IMR-90 (cell line): ENCODE measurements at regions not wholly inside any gene's neighbourhood (a gene's known extent, or its start where the extent isn't known, plus 50 kb on each side); places are given as distances from the start of the nearest gene placed in this dataset.

ENCODE experiments used
- ATAC-seq: fragments of 200-7000 bp; cut with Tn5 transposase; 2 replicates; pipeline ENCODE4 v1.9.1; 2020; ENCODE audit warnings: low read depth, mild to moderate bottlenecking, moderate library complexity
- BruUV-seq: library from RNA; stranded (reverse); fragments of 400-500 nt; replicated peaks from 2 replicates; lab custom pipeline; 2021; lab: Mats Ljungman, UMichigan
- CTCF ChIA-PET: fragments of 300-600 bp; formaldehyde crosslinking; extraction: SDS; loops from one replicate; lab custom pipeline; 2021; ENCODE audit warnings: antibody characterized with exemption; lab: Yijun Ruan, JAX
- POLR2A ChIA-PET: fragments of 300-600 bp; sonication (Branson Sonifier 250); formaldehyde crosslinking; loops from one replicate; lab custom pipeline; 2022; ENCODE audit warnings: antibody characterized with exemption; ENCODE audit not compliant: unreplicated experiment; lab: Charles Lee
- DNase-seq: peaks from one replicate; pipeline ENCODE4 v3.0.0; 2013
- H2AFZ ChIP-seq: replicated peaks from 2 replicates; pipeline ENCODE3; 2013; ENCODE audit warnings: low read length, mild to moderate bottlenecking; ENCODE audit not compliant: poor library complexity
- H2AK5ac ChIP-seq: 2 replicates; pipeline ENCODE4 v1.6.1; 2013; ENCODE audit warnings: low read depth, low read length, inconsistent platforms
- H2AK9ac ChIP-seq: replicated peaks from 2 replicates; pipeline ENCODE3; 2013; ENCODE audit warnings: mild to moderate bottlenecking, low read depth, low read length, moderate library complexity; ENCODE audit not compliant: poor library complexity
- H2BK120ac ChIP-seq: 2 replicates; pipeline ENCODE4 v1.6.1; 2013; ENCODE audit warnings: low read depth, low read length, inconsistent platforms
- H2BK15ac ChIP-seq: 3 replicates; pipeline ENCODE4 v1.6.1; 2013; ENCODE audit warnings: low read depth, low read length, inconsistent platforms
- H2BK20ac ChIP-seq: 2 replicates; pipeline ENCODE4 v1.6.1; 2013; ENCODE audit warnings: low read depth, mild to moderate bottlenecking, inconsistent platforms, low read length, moderate library complexity
- H2BK5ac ChIP-seq: 2 replicates; pipeline ENCODE4 v1.6.1; 2013; ENCODE audit warnings: mild to moderate bottlenecking, low read depth, low read length, inconsistent platforms; ENCODE audit not compliant: poor library complexity, severe bottlenecking
- H3K14ac ChIP-seq: replicated peaks from 2 replicates; pipeline ENCODE4 v1.6.1; 2013; ENCODE audit warnings: low read depth, low read length, inconsistent platforms
- H3K18ac ChIP-seq: 2 replicates; pipeline ENCODE4 v1.6.1; 2013; ENCODE audit warnings: low read depth, low read length, control low read depth
- H3K23ac ChIP-seq: 2 replicates; pipeline ENCODE4 v1.6.1; 2013; ENCODE audit warnings: low read depth, low read length, inconsistent platforms
- H3K27ac ChIP-seq: 2 replicates; pipeline ENCODE4 v1.5.1; 2013; ENCODE audit warnings: mild to moderate bottlenecking, control low read depth, low read length; ENCODE audit not compliant: insufficient read depth
- H3K27me3 ChIP-seq: 2 replicates; pipeline ENCODE4 v1.6.1; 2013; ENCODE audit warnings: low read length; ENCODE audit not compliant: control insufficient read depth, insufficient read depth
- H3K36me3 ChIP-seq: 2 replicates; pipeline ENCODE4 v1.6.1; 2013; ENCODE audit warnings: low read length, mixed read lengths; ENCODE audit not compliant: control insufficient read depth, insufficient read depth
- H3K4ac ChIP-seq: 2 replicates; pipeline ENCODE4 v1.6.1; 2013; ENCODE audit warnings: low read depth, low read length, inconsistent platforms
- H3K4me1 ChIP-seq: 2 replicates; pipeline ENCODE4 v1.6.1; 2013; ENCODE audit warnings: low read length, mixed read lengths; ENCODE audit not compliant: control insufficient read depth, insufficient read depth
- H3K4me2 ChIP-seq: 2 replicates; pipeline ENCODE4 v1.6.1; 2013; ENCODE audit warnings: low read depth, mild to moderate bottlenecking, control low read depth, low read length, moderate library complexity
- H3K4me3 ChIP-seq: 2 replicates; pipeline ENCODE4 v1.5.1; 2013; ENCODE audit warnings: low read depth, mild to moderate bottlenecking, control low read depth, low read length, moderate library complexity; ENCODE audit not compliant: insufficient read depth
- H3K56ac ChIP-seq: 2 replicates; pipeline ENCODE4 v1.6.1; 2013; ENCODE audit warnings: low read length, inconsistent platforms; ENCODE audit not compliant: insufficient read depth; ENCODE audit errors: extremely low read depth
- H3K79me1 ChIP-seq, 2 experiments: 2 replicates each; pipeline ENCODE4 v1.6.1; 2013; ENCODE audit warnings: low read length in 2 of 2, inconsistent platforms in 1 of 2, low read depth in 1 of 2
- H3K9ac ChIP-seq: 2 replicates; pipeline ENCODE4 v1.6.1; 2013; ENCODE audit warnings: low read depth, low read length, control low read depth
- H3K9me1 ChIP-seq: 2 replicates; pipeline ENCODE4 v1.6.1; 2013; ENCODE audit warnings: low read length, inconsistent platforms; ENCODE audit not compliant: insufficient read depth
- H3K9me3 ChIP-seq: 2 replicates; pipeline ENCODE4 v1.6.1; 2013; ENCODE audit warnings: low read length; ENCODE audit not compliant: control insufficient read depth, insufficient read depth
- H4K20me1 ChIP-seq: 2 replicates; pipeline ENCODE4 v1.6.1; 2013; ENCODE audit warnings: low read length, inconsistent platforms; ENCODE audit not compliant: insufficient read depth
- H4K5ac ChIP-seq: 2 replicates; pipeline ENCODE4 v1.6.1; 2013; ENCODE audit warnings: mild to moderate bottlenecking, low read depth, low read length, control low read depth
- H4K8ac ChIP-seq, 2 experiments: 2 replicates each; pipeline ENCODE4 v1.6.1; 2013; ENCODE audit warnings: low read depth in 2 of 2, low read length in 2 of 2, control low read depth in 1 of 2, inconsistent platforms in 1 of 2
- H4K91ac ChIP-seq: 2 replicates; pipeline ENCODE4 v1.6.1; 2013; ENCODE audit warnings: low read depth, low read length, inconsistent platforms; ENCODE audit not compliant: insufficient read depth
- MAFK ChIP-seq: IDR thresholded peaks from 2 replicates; pipeline ENCODE4 v1.6.1; 2012; ENCODE audit warnings: low read depth, low read length, improper control_type of control experiment
- POLR2A ChIP-seq: IDR thresholded peaks from 2 replicates; pipeline ENCODE4 v1.6.1; 2012; ENCODE audit warnings: mild to moderate bottlenecking, low read depth, low read length
- WGBS, 2 experiments: methylation state at CpG; one replicate each; pipeline versions ENCODE4 v1.1.5 to v1.1.7; 2013; ENCODE audit warnings: missing lambda C conversion rate in 2 of 2; ENCODE audit not compliant: insufficient read length in 1 of 2; ENCODE audit errors: extremely low coverage in 2 of 2; 5-methylcytosine and 5-hydroxymethylcytosine counted together
- dilution Hi-C: fragments of 300-500 bp; cut with HindIII; formaldehyde crosslinking; loops from one replicate; pipeline ENCODE4 v1.14.3; 2018; ENCODE audit warnings: low sequenced_read_pairs; ENCODE audit not compliant: unreplicated experiment
- in situ Hi-C: fragments of 300-500 bp; cut with MboI; formaldehyde crosslinking; loops from 3 replicates; pipeline ENCODE4 v1.14.3; 2019; ENCODE audit warnings: low sequenced_read_pairs, inconsistent platforms, mixed read lengths
- intact Hi-C: fragments of 100-400 bp; cut with micrococcal nuclease; formaldehyde crosslinking; loops from 2 replicates; pipeline ENCODE4 v1.10.0; 2022
- TF ChIP-seq, protein P1 (sequence below): fragments of 150-350 bp; IDR thresholded peaks from 2 replicates; pipeline ENCODE4 v1.6.1; 2016; ENCODE audit warnings: low read depth, mild to moderate bottlenecking, low read length, moderate library complexity, borderline replicate concordance

DNA sequence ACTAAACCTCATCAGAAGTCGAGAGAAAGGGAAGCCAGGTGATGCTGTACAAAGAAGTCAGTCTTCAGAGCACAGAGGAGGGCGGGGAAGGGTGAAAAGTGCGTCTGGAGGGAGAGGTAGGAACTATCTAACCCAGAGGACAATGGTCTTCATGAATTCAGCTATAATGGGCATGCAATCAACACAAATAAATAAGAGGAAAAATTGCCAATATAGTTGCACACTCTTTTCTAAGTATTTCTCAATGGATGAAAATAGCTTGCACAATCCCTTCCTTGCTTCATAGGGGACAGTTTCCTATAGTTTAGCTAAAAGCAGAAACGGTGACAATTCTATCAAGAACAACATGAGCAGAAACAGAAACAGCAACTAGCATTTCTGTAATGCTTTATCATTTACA, 931.2 kb downstream of the AACS start:
- Histone ChIP-seq H2BK5ac (no peak overlapping the region), H4K5ac (no peak overlapping the region), H3K9me3 (peaks cover 6% of the 10 kb centered on the region; the same call in 1 of the 2 replicates), H2AK9ac (no peak overlapping the region), H3K9ac (no peak overlapping the region), H3K27ac (no peak overlapping the region), H3K14ac (no peak overlapping the region), H2BK15ac (no peak overlapping the region), H2AK5ac (no peak overlapping the region), H3K56ac (no peak overlapping the region), H3K79me1 (no peaks in the 10 kb centered on the region), H3K4me1 (no peaks in the 10 kb centered on the region), H2AFZ (no peak overlapping the region), H2BK20ac (no peak overlapping the region), H3K27me3 (no peaks in the 10 kb centered on the region), H3K4ac (no peak overlapping the region), H3K23ac (no peak overlapping the region), H4K91ac (no peak overlapping the region), H2BK120ac (no peak overlapping the region), H3K36me3 (no peaks in the 10 kb centered on the region), H3K18ac (no peak overlapping the region), H3K4me3 (no peak overlapping the region), H4K8ac (no peak overlapping the region), H3K9me1 (no peaks in the 10 kb centered on the region), H3K4me2 (no peak overlapping the region), H4K20me1 (no peaks in the 10 kb centered on the region)
- in situ Hi-C loops: no loop called here
- DNase-seq: no peak
- intact Hi-C loops: no loop called here
- WGBS, 2 experiments: no CpG with 5 or more reads among the region's 4 CpGs
- dilution Hi-C loops: no loop called here
- TF ChIP-seq POLR2A (no peak), MAFK (no peak)
- TF ChIP-seq, protein P1, sequence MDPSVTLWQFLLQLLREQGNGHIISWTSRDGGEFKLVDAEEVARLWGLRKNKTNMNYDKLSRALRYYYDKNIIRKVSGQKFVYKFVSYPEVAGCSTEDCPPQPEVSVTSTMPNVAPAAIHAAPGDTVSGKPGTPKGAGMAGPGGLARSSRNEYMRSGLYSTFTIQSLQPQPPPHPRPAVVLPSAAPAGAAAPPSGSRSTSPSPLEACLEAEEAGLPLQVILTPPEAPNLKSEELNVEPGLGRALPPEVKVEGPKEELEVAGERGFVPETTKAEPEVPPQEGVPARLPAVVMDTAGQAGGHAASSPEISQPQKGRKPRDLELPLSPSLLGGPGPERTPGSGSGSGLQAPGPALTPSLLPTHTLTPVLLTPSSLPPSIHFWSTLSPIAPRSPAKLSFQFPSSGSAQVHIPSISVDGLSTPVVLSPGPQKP: no peak
- POLR2A ChIA-PET: no interaction called here
- no peak for ATAC-seq
- BruUV-seq: no TSS peak
- CTCF ChIA-PET: no interaction called here
